GM19372 (cell line): ENCODE measurements at regions not wholly inside any gene's neighbourhood (a gene's known extent, or its start where the extent isn't known, plus 50 kb on each side); places are given as distances from the start of the nearest gene placed in this dataset.

Source experiments
- ATAC-seq: cut with Tn5 transposase; IDR thresholded peaks from one replicate; pipeline ENCODE4 v1.9.1; 2021; ENCODE audit warnings: mild to moderate bottlenecking, low read depth, moderate library complexity; ENCODE audit not compliant: unreplicated experiment

DNA sequence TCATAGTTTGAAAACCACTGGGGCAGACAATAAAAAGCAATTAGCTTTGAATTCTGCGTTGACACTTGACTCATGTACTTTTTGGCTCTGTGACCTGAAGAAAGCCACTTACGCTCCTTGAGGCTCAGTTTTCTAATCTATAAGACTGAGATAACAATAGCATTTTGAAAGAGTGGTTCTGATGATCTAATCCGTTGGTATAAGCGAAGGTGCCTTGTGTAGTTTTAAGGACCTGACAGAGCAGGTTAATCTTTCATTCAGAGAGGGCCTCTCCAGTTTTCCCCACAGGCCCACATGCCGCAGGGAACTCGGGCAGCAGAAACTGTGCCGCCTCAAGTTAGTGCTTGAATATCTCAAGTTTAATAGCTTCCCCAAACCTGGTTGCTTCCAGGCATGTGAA is 306.0 kb upstream of the GBE1 start:
- ATAC-seq = no peak

GRCh38 chr3:82058809-82059208 is 297.4 kb upstream of the GBE1 start:
- ATAC-seq = no peak

DNA sequence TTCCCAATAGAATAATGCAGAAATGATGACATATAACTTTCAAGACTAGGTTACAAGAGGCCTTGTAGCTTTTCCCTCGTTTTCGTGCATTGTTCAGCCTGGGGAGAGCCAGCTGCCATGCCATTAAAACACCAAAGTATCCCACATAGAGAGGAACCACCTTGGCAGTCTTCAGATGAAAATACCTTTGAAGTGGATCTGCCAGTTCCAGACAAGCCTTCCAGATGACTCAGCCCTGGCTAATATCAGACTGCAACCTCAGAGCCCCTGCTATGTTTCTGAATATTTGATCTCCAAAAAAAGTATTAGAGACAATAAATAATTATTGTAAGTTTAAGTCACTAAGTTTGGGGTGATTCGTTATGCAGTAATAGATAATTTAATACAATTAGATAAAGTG is 294.3 kb upstream of the GBE1 start:
- no peak for ATAC-seq

- no peak for ATAC-seq
Observed at GRCh38 chr3:82054849-82055248, 293.4 kb upstream of the GBE1 start.

GRCh38 chr3:82053236-82053635 is 291.8 kb upstream of the GBE1 start:
- ATAC-seq = no peak

- ATAC-seq = no peak
Observed at GRCh38 chr3:82050382-82050781, 288.9 kb upstream of the GBE1 start.

GRCh38 chr3:82048711-82049110 is 287.3 kb upstream of the GBE1 start:
- no peak for ATAC-seq

GRCh38 chr3:82044930-82045705 is 283.7 kb upstream of the GBE1 start:
- ATAC-seq = no peak

DNA sequence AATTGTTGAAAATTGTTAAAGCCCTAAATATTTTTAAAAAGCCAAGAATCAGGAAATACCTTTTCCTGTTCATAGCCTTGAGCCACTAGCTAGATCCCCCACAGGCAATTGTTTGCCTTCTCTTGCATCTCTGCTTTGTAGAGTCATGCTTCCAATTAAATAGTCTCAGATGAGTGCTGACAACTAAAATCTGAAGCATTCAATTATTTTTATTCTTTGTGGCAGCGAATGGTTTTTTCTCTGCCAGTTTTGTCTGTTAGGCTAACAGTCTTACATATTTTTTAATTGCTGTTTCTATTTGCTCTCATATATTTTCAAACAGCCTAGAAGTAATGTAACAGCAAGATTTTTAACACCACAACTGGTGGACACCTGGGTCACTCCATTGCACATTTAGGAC is 277.1 kb upstream of the GBE1 start:
- ATAC-seq = no peak

DNA sequence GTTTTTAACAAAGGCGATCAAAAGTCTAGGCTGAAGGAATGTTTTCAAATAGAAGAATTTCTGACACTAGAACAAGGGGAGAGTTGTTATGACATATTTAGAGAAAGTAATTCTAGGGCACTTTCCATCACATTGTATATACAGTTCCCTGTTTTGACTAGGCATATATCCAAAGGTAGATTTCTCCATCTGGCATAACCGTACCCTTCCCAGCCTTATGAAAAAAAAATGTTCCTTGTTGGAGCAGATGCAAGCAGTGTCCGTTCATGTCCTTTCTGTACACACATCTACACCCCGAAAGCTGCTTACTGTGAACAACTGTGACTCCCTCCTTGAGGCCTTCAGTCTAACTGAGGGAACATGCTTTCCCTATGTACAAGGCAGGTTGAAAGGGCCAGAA is 271.7 kb upstream of the GBE1 start:
- no peak for ATAC-seq

DNA sequence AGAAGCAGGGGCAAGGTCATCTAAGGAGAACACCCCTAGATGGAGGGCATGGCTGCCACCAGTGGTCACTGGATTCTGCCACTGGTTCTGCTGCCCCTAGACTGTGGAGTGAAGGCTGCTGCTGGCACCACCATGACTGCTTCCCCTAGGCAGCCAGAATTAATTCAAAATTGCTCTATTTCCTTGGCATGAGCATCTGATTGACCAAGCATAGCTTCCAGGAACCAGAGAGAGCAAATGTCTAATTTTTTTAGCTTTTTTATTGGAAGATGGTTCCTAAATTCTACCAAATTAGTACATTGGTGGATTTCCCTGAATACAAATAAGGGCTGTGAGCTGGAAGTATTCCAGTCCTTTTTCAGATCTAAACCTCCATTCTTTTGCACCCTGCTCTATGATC is 270.2 kb upstream of the GBE1 start:
- no peak for ATAC-seq

DNA sequence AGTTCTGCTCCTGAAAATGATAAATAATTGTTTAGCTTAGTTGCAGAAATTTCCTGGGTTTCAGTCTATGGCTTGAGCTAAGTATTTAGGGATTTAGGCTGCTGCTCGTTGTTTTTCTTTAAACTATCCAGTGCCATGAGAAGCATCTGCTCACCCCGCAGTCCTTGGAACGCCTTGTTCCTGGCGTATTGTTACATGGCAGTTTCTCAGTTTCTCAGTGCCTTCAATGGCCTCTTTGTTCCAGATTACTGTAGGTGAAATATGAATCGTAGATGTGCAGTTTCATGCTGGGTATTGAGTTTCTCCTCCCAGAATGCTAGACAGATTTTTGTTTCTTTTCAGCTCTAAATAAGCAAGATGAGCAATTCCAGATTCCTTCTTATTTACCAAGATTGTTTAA is 269.5 kb upstream of the GBE1 start:
- no peak for ATAC-seq

GRCh38 chr3:82022836-82023235 is 261.4 kb upstream of the GBE1 start:
- no peak for ATAC-seq

- ATAC-seq = no peak
Observed at GRCh38 chr3:82020282-82020681, 258.8 kb upstream of the GBE1 start.

GRCh38 chr3:82015241-82015640 is 253.8 kb upstream of the GBE1 start:
- ATAC-seq = no peak

- no peak for ATAC-seq
Observed at GRCh38 chr3:82012775-82013174, 251.3 kb upstream of the GBE1 start.

GRCh38 chr3:82011336-82011735 is 249.9 kb upstream of the GBE1 start:
- no peak for ATAC-seq

DNA sequence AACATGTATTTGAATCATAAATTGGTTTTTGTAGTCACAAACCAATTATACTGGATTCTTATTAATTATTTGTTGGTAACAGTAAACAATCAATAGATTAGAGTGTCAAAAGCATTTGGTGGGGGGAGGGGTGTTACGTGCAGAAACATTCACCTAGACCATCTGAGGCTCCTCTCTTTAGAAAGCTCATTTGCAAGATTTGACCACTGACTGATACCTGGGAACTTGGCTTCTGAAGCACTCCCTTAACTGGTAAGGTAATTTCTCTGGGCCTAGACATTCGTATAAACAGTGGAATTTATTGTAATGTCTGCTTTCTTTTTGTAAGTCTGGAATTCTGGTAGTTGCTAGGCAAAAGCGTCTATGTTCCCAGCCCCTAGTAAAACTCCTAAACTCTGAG is 243.8 kb upstream of the GBE1 start:
- ATAC-seq = no peak

- no peak for ATAC-seq
Observed at GRCh38 chr3:82004266-82004665, 242.8 kb upstream of the GBE1 start.

DNA sequence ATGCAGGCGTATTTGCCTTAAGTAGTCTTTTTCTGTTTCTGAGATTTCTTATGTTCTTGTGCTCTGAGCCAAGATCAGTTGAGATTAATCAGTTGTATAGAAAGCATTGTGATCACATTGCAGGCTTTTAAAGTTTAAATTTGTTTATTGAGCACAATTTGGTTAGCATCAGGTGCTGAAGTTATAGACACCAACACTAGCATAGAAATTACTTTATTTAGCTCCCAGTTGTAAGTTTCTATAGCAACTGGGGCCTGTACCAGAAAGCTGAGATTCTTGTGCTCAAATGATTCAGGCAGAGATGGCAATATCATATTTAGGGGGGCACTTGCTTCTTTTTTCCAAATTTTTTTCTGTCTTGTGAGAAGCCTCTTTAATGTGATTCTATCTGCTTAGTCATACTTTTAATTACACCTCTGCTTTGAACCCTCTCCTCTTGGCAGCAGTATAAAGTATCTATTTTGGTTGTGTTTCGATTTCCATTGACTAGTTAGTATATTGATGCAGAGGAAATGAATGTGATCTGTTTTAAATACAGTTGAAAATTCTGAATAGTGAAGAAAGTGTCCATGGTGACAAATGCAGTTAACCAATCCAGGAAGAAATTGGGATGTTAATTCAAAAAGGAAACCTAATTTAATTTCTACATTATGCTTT is 241.7 kb upstream of the GBE1 start:
- no peak for ATAC-seq

- no peak for ATAC-seq
Observed at GRCh38 chr3:82002491-82002890, 241.0 kb upstream of the GBE1 start.

GRCh38 chr3:82001276-82001923 is 240.0 kb upstream of the GBE1 start:
- ATAC-seq = no peak
